Hematopoietic multipotent progenitor cell treated with erythropoietin and hydrocortisone succinate and interleukin-3 and kit ligand, for 6 days (in vitro differentiated cells): ENCODE measurements at regions not wholly inside any gene's neighbourhood (a gene's known extent, or its start where the extent isn't known, plus 50 kb on each side); places are given as distances from the start of the nearest gene placed in this dataset.
"Not testable (repeated sequence)": the region's sequence is repeated elsewhere in the genome, so short reads cannot be mapped to it uniquely, and the experiment has no call there.

ENCODE experiments used
- DNase-seq: peaks from one replicate; pipeline ENCODE4 v3.0.0-alpha.2; 2015

GRCh38 chr7:1300636-1301035 is 68.0 kb downstream of the UNCX start:
- DNase-seq = no peak

- no peak for DNase-seq
Measured at GRCh38 chr7:1301054-1301881, 68.6 kb downstream of the UNCX start.

- DNase-seq = no peak
Measured at GRCh38 chr7:1301882-1302251, 69.2 kb downstream of the UNCX start.

GRCh38 chr7:1302936-1303335 is 70.3 kb downstream of the UNCX start:
- no peak for DNase-seq

GRCh38 chr7:1304011-1304410 is 71.3 kb downstream of the UNCX start:
- DNase-seq = not testable (repeated sequence)

GRCh38 chr7:1305873-1306272 is 73.2 kb downstream of the UNCX start:
- no peak for DNase-seq

- DNase-seq = no peak
Measured at GRCh38 chr7:1307828-1308227, 75.2 kb downstream of the UNCX start.

GRCh38 chr7:1309290-1309689 is 76.6 kb downstream of the UNCX start:
- no peak for DNase-seq

GRCh38 chr7:1309996-1310395 is 77.3 kb downstream of the UNCX start:
- no peak for DNase-seq

GRCh38 chr7:1310936-1311335 is 78.3 kb downstream of the UNCX start:
- DNase-seq = no peak

GRCh38 chr7:1311406-1312135 is 78.9 kb downstream of the UNCX start:
- DNase-seq = no peak

GRCh38 chr7:1312136-1313070 is 79.7 kb downstream of the UNCX start:
- no peak for DNase-seq

- DNase-seq = no peak
Measured at GRCh38 chr7:1313613-1314012, 80.9 kb downstream of the UNCX start.

GRCh38 chr7:1314021-1314907 is 81.6 kb downstream of the UNCX start:
- DNase-seq = no peak

- no peak for DNase-seq
Measured at GRCh38 chr7:1314908-1315450, 82.3 kb downstream of the UNCX start.

- DNase-seq = no peak
Measured at GRCh38 chr7:1316086-1316485, 83.4 kb downstream of the UNCX start.

- no peak for DNase-seq
Measured at GRCh38 chr7:1317646-1318045, 85.0 kb downstream of the UNCX start.

- no peak for DNase-seq
Measured at GRCh38 chr7:1318051-1318450, 85.4 kb downstream of the UNCX start.

- DNase-seq = no peak
Measured at GRCh38 chr7:1318661-1319060, 86.0 kb downstream of the UNCX start.

GRCh38 chr7:1320616-1321240 is 88.1 kb downstream of the UNCX start:
- no peak for DNase-seq
